ENCODE measurements at regions not wholly inside any gene's neighbourhood (a gene's known extent, or its start where the extent isn't known, plus 50 kb on each side); places are given as distances from the start of the nearest gene placed in this dataset.

DNA sequence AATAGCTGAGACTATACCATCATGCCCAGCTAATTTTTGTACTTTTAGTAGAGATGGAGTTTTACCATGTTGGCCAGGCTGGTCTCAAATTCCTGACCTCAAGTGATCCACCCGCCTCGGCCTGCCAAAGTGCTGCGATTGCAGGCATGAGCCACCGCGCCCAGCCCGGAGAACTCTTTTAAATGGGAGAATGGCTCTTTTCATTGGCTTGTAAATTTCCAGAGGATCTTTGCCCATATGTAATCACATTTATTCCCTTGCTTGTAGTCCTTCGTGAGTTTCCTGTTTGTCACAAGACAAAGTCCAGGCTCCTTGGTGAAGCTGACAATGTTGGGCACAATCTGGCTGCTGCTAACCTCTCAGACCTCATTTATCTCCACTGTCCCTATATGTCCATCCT is 135.1 kb downstream of the CEP57L1 start (continued):
- no peak for TF ChIP-seq SUPT5H (IDR thresholded peaks at IDR 0.05)
- no peak for TF ChIP-seq YY1 (IDR thresholded peaks at IDR 0.05; ENCODE audit: borderline replicate concordance in 1 of 3, control insufficient read depth in 1 of 3, extremely low read depth in 1 of 3, insufficient read depth in 3 of 3, insufficient read length in 1 of 3, insufficient replicate concordance in 2 of 3, low read depth in 1 of 3, low read length in 2 of 3)
- TF ChIP-seq, protein P1, sequence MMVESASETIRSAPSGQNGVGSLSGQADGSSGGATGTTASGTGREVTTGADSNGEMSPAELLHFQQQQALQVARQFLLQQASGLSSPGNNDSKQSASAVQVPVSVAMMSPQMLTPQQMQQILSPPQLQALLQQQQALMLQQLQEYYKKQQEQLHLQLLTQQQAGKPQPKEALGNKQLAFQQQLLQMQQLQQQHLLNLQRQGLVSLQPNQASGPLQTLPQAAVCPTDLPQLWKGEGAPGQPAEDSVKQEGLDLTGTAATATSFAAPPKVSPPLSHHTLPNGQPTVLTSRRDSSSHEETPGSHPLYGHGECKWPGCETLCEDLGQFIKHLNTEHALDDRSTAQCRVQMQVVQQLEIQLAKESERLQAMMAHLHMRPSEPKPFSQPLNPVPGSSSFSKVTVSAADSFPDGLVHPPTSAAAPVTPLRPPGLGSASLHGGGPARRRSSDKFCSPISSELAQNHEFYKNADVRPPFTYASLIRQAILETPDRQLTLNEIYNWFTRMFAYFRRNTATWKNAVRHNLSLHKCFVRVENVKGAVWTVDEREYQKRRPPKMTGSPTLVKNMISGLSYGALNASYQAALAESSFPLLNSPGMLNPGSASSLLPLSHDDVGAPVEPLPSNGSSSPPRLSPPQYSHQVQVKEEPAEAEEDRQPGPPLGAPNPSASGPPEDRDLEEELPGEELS (CRISPR knock-in tag; IDR thresholded peaks at IDR 0.05; ENCODE audit: borderline replicate concordance), result no peak
- no peak for TF ChIP-seq ZNF507 (tag; conservative IDR thresholded peaks at IDR 0.05)
- no peak for TF ChIP-seq TAF9B (IDR thresholded peaks at IDR 0.05; ENCODE audit: partially characterized antibody)
- no peak for TF ChIP-seq PRMT5 (CRISPR knock-in tag; IDR thresholded peaks at IDR 0.05)
- TF ChIP-seq ZNF589 (CRISPR knock-in tag; IDR thresholded peaks at IDR 0.05; ENCODE audit: low read depth), result no peak
- no peak for TF ChIP-seq HDAC3 (IDR thresholded peaks at IDR 0.05; ENCODE audit: borderline replicate concordance, partially characterized antibody)
- no peak for TF ChIP-seq PTRF (tag; IDR thresholded peaks at IDR 0.05)
- no peak for TF ChIP-seq CCAR2 (IDR thresholded peaks at IDR 0.05; ENCODE audit: low read depth, low read length)
- TF ChIP-seq MEIS2 (IDR thresholded peaks at IDR 0.05; ENCODE audit: partially characterized antibody), result no peak
- no peak for TF ChIP-seq PRPF4 (IDR thresholded peaks at IDR 0.05; ENCODE audit: insufficient read depth, low read depth, low read length, poor library complexity, severe bottlenecking)
- no peak for TF ChIP-seq ZSCAN29 (IDR thresholded peaks at IDR 0.05)

Data from K562 (cell line).